Neural crest cell (in vitro differentiated cells): ENCODE measurements at regions not wholly inside any gene's neighbourhood (a gene's known extent, or its start where the extent isn't known, plus 50 kb on each side); places are given as distances from the start of the nearest gene placed in this dataset.

Experiments
- DNase-seq: peaks from one replicate; pipeline ENCODE4 v3.0.0; 2021; ENCODE audit warnings: low read depth, mixed read lengths, low spot score
- H3K27ac Mint-ChIP-seq: one replicate; pipeline ENCODE4 v1.8.0; 2021; ENCODE audit warnings: mild to moderate bottlenecking, mixed read lengths; ENCODE audit not compliant: unreplicated experiment
- H3K27me3 Mint-ChIP-seq: 2 replicates; pipeline ENCODE4 v1.8.0; 2021; ENCODE audit warnings: low read depth, mild to moderate bottlenecking, mixed read lengths
- H3K36me3 Mint-ChIP-seq: 2 replicates; pipeline ENCODE4 v1.8.0; 2021; ENCODE audit warnings: low read depth, mild to moderate bottlenecking, mixed read lengths
- H3K4me1 Mint-ChIP-seq: 2 replicates; pipeline ENCODE4 v1.8.0; 2021; ENCODE audit warnings: mixed read lengths
- H3K4me3 Mint-ChIP-seq: one replicate; pipeline ENCODE4 v1.8.0; 2021; ENCODE audit warnings: mild to moderate bottlenecking, mixed read lengths
- H3K9me3 Mint-ChIP-seq: 2 replicates; pipeline ENCODE4 v1.8.0; 2021; ENCODE audit warnings: mixed read lengths
- TF ChIP-seq, protein P1 (sequence below): fragments of 200-600 bp; sonication (generic); conservative IDR thresholded peaks from 2 replicates; pipeline ENCODE4 v1.5.0; 2021; ENCODE audit warnings: antibody characterized with exemption, mild to moderate bottlenecking

DNA sequence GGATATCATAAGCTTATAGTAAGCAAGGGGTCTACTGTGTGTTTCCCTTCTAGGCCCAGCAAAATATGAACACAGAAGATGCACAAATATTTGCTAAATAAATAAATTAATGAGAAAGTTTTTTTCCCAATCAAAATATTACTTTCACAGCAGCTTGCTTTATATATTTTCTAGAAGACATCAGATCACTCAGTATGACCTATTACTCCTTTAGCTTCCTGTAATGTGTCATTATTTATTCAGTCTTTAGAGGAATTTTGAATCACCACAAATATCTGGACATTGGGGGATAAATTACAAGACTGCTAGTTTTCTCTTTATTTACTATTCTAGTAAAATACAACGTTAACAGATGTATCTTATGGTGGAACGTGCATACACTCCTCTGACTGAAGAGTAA is 765.8 kb upstream of the POM121L12 start:
- Mint-ChIP-seq H3K4me1 (peaks cover 4% of the 10 kb centered on the region), H3K9me3 (no peaks in the 10 kb centered on the region), H3K36me3 (no peaks in the 10 kb centered on the region), H3K27ac (no peak overlapping the region), H3K4me3 (no peak overlapping the region), H3K27me3 (no peaks in the 10 kb centered on the region)
- TF ChIP-seq, protein P1, sequence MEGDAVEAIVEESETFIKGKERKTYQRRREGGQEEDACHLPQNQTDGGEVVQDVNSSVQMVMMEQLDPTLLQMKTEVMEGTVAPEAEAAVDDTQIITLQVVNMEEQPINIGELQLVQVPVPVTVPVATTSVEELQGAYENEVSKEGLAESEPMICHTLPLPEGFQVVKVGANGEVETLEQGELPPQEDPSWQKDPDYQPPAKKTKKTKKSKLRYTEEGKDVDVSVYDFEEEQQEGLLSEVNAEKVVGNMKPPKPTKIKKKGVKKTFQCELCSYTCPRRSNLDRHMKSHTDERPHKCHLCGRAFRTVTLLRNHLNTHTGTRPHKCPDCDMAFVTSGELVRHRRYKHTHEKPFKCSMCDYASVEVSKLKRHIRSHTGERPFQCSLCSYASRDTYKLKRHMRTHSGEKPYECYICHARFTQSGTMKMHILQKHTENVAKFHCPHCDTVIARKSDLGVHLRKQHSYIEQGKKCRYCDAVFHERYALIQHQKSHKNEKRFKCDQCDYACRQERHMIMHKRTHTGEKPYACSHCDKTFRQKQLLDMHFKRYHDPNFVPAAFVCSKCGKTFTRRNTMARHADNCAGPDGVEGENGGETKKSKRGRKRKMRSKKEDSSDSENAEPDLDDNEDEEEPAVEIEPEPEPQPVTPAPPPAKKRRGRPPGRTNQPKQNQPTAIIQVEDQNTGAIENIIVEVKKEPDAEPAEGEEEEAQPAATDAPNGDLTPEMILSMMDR = no peak
- DNase-seq = no peak

DNA sequence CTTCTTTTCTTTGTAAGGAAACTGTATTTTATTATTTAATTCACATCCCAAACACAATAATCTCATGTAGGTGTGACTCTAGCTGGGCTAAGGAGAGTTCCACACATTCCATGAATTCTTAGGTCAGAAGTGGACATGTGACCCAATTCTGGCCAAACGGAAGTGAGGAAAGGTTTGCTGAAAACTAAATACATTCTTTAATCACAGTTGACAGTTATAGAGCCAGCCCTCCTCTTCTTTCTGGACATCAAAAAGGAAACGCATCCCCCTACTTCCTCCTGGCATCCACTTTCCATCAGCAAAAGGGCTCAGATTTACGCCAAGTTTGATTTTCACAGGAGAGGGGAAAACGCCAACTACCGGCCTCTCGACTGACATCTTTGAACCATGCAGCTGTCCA is 774.4 kb upstream of the POM121L12 start:
- peaks cover 5% of the 10 kb centered on the region for H3K9me3 Mint-ChIP-seq
- no peaks in the 10 kb centered on the region for H3K4me1 Mint-ChIP-seq
- no peak overlapping the region for H3K27ac Mint-ChIP-seq
- DNase-seq = no peak
- H3K4me3 Mint-ChIP-seq = no peak overlapping the region
- TF ChIP-seq, protein P1 = no peak
- H3K36me3 Mint-ChIP-seq = no peaks in the 10 kb centered on the region
- H3K27me3 Mint-ChIP-seq = no peaks in the 10 kb centered on the region

DNA sequence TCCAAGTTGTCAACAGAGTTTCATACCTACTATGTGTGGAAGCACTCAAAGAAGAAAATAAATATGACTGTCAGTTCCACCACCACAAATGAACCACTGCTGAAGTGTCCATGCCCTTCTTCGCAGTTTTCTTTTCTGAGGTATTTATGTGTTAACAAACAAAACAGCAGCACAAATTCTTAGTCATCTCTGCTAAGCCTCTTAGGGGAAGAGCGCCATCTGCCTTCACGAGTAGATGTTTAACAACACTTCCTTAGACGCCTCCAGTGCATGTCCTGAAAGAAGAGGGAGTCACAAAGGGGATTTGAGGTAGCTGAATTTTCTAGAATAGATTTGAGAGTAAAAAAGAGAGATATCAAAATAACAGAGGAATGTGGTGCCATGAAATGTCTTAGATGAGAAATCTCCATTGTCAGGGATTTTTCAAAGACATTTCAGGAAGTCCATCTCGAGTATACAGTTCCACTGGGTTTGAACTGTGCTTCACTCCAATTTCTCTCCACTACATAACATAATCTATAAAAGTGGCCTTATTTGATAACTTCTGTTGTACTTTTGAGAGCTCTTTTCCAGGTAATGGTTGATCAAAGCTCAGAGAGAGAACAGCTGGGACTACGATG is 775.3 kb upstream of the POM121L12 start:
- no peak overlapping the region for H3K4me3 Mint-ChIP-seq
- TF ChIP-seq, protein P1 = peak; percentile 31
- no peaks in the 10 kb centered on the region for H3K27me3 Mint-ChIP-seq
- no peak overlapping the region for H3K27ac Mint-ChIP-seq
- peaks cover 5% of the 10 kb centered on the region for H3K9me3 Mint-ChIP-seq
- DNase-seq = no peak
- H3K36me3 Mint-ChIP-seq = no peaks in the 10 kb centered on the region
- H3K4me1 Mint-ChIP-seq = no peaks in the 10 kb centered on the region

DNA sequence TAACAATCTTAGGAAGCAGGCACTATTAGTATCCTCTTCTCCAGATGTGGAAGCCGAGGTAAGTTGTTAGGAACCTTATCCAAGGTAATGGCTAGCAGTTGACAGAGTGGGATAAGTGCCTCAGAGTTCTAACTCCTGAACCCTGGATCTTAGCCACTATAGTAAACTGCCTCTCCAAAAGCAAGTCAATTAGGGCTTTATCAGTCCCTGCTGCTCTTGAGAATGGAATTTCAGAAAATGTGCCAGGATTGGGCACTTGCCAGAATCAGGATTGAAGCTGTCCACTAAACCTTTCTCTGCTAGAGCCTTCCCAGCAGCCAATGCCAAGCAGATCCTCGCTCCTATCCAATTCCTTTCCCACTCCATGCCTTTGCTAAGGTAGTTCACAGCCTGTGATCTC is 777.5 kb upstream of the POM121L12 start:
- no peaks in the 10 kb centered on the region for H3K4me1 Mint-ChIP-seq
- no peaks in the 10 kb centered on the region for H3K27me3 Mint-ChIP-seq
- no peaks in the 10 kb centered on the region for H3K36me3 Mint-ChIP-seq
- peaks cover 8% of the 10 kb centered on the region for H3K9me3 Mint-ChIP-seq
- TF ChIP-seq, protein P1 = no peak
- no peak for DNase-seq
- H3K27ac Mint-ChIP-seq = no peak overlapping the region
- H3K4me3 Mint-ChIP-seq = no peak overlapping the region

DNA sequence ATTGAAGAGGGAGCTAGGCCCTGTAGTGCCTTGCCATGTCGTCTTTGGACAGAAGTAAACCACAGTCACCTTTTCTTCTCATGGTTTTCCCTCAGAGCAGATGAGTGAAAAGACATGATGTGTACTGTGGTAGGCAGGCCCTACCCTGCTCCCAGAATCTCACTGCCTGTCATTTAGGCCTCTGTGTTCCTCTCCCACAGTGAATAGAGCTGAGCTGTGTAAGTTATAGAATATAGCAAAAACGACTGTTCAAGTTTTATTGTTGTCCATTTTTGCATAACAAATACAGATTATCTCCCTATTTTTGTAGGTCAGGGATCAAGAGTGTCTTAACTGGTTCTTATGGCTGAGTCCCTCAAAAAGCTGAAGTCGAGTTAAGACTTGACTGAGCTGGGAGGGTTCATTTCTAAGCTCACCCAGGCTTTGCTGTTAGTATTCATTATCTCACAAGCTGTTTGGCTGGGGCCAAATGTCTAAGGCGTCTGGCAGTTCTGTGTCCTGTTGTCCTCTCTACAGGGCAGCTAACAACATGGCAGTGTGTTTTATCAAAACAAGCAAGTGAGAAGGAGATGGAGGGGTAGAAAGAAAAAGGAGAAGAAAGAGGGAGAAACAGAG is 780.9 kb upstream of the POM121L12 start:
- no peaks in the 10 kb centered on the region for H3K36me3 Mint-ChIP-seq
- no peak overlapping the region for H3K27ac Mint-ChIP-seq
- peaks cover 7% of the 10 kb centered on the region for H3K9me3 Mint-ChIP-seq
- H3K4me1 Mint-ChIP-seq = no peaks in the 10 kb centered on the region
- no peak overlapping the region for H3K4me3 Mint-ChIP-seq
- TF ChIP-seq, protein P1 = no peak
- no peaks in the 10 kb centered on the region for H3K27me3 Mint-ChIP-seq
- no peak for DNase-seq
